SK-N-SH treated with all-trans-retinoic acid at 6 μM for 48 hours (cell line): ENCODE measurements at regions not wholly inside any gene's neighbourhood (a gene's known extent, or its start where the extent isn't known, plus 50 kb on each side); places are given as distances from the start of the nearest gene placed in this dataset.

ENCODE experiments used
- ZFP30 ChIP-seq: fragments of 450-650 bp; formaldehyde crosslinking; IDR thresholded peaks from 2 replicates; pipeline ENCODE4 v1.5.0; 2022; ENCODE audit warnings: mild to moderate bottlenecking, moderate library complexity
- TF ChIP-seq, protein P1 (sequence below): fragments of 250-450 bp; sonication (Bioruptor Pico); IDR thresholded peaks from 2 replicates; pipeline ENCODE4 v1.8.0; 2020; ENCODE audit warnings: mild to moderate bottlenecking, moderate library complexity, borderline replicate concordance

- TF ChIP-seq, protein P1, sequence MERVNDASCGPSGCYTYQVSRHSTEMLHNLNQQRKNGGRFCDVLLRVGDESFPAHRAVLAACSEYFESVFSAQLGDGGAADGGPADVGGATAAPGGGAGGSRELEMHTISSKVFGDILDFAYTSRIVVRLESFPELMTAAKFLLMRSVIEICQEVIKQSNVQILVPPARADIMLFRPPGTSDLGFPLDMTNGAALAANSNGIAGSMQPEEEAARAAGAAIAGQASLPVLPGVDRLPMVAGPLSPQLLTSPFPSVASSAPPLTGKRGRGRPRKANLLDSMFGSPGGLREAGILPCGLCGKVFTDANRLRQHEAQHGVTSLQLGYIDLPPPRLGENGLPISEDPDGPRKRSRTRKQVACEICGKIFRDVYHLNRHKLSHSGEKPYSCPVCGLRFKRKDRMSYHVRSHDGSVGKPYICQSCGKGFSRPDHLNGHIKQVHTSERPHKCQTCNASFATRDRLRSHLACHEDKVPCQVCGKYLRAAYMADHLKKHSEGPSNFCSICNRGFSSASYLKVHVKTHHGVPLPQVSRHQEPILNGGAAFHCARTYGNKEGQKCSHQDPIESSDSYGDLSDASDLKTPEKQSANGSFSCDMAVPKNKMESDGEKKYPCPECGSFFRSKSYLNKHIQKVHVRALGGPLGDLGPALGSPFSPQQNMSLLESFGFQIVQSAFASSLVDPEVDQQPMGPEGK, result no peak
- TF ChIP-seq ZFP30 (CRISPR knock-in tag), result no peak
These were observed 794.8 kb downstream of the HACE1 start for GRCh38 chr6:104064876-104065275.
